HEK293 (cell line): ENCODE measurements at regions not wholly inside any gene's neighbourhood (a gene's known extent, or its start where the extent isn't known, plus 50 kb on each side); places are given as distances from the start of the nearest gene placed in this dataset.

ENCODE experiments used
- CTCF ChIA-PET: fragments of 350-600 bp; formaldehyde crosslinking; extraction: SDS; loops from one replicate; lab custom pipeline; 2021; ENCODE audit warnings: antibody characterized with exemption; lab: Yijun Ruan, JAX
- POLR2A ChIA-PET: fragments of 300-600 bp; formaldehyde crosslinking; extraction: SDS; loops from one replicate; lab custom pipeline; 2020; ENCODE audit warnings: antibody characterized with exemption, inconsistent platforms; lab: Yijun Ruan, JAX
- H3K27ac ChIP-seq: fragments of 200-500 bp; sonication (Bioruptor generic); 2 replicates; pipeline ENCODE4 v1.5.1; 2014; ENCODE audit warnings: low read depth, low read length, control low read depth, inconsistent platforms; ENCODE audit errors: extremely low read depth
- H3K36me3 ChIP-seq, 2 experiments: fragments of 200-500 bp in 1 of 2; sonication (Bioruptor generic) in 1 of 2; 1 replicate in 1 of 2; 2 replicates in 1 of 2; pipeline ENCODE4 v1.5.1; 2014 to 2017; ENCODE audit warnings: inconsistent platforms in 2 of 2, low read length in 2 of 2; ENCODE audit not compliant: control insufficient read depth in 2 of 2, insufficient read depth in 1 of 2
- H3K4me1 ChIP-seq: fragments of 200-500 bp; sonication (Bioruptor generic); 2 replicates; pipeline ENCODE4 v1.5.1; 2014; ENCODE audit warnings: mild to moderate bottlenecking, low read length, inconsistent platforms; ENCODE audit not compliant: control insufficient read depth, insufficient read depth
- H3K4me3 ChIP-seq: 2 replicates; pipeline ENCODE4 v1.5.1; 2011; ENCODE audit warnings: low read depth, mild to moderate bottlenecking, control low read depth, low read length, moderate library complexity
- H3K9me3 ChIP-seq: fragments of 200-500 bp; sonication (Bioruptor generic); 2 replicates; pipeline ENCODE4 v1.5.1; 2014; ENCODE audit warnings: low read depth, low read length, inconsistent platforms; ENCODE audit not compliant: control insufficient read depth, insufficient read depth
- CTCF ChIP-seq: fragments of 450-650 bp; formaldehyde crosslinking; IDR thresholded peaks from 2 replicates; pipeline ENCODE4 v1.5.1; 2016; ENCODE audit warnings: missing biosample characterization, missing genetic modification characterization
- GLIS2 ChIP-seq: fragments of 450-650 bp; formaldehyde crosslinking; IDR thresholded peaks from 2 replicates; pipeline ENCODE4 v1.5.1; 2016; ENCODE audit warnings: missing biosample characterization, missing genetic modification characterization
- MEIS1 ChIP-seq: sonication (generic); formaldehyde crosslinking; IDR thresholded peaks from 2 replicates; pipeline ENCODE4 v1.8.1; 2022; ENCODE audit warnings: missing genetic modification reagents, mild to moderate bottlenecking, borderline replicate concordance
- MYNN ChIP-seq: fragments of 450-650 bp; formaldehyde crosslinking; IDR thresholded peaks from 2 replicates; pipeline ENCODE4 v1.5.1; 2016; ENCODE audit warnings: missing biosample characterization, missing genetic modification characterization, borderline replicate concordance
- PRDM4 ChIP-seq: fragments of 450-650 bp; formaldehyde crosslinking; IDR thresholded peaks from 2 replicates; pipeline ENCODE4 v1.5.1; 2017; ENCODE audit warnings: missing biosample characterization, missing genetic modification characterization
- SP3 ChIP-seq: fragments of 450-650 bp; formaldehyde crosslinking; IDR thresholded peaks from 2 replicates; pipeline ENCODE4 v1.5.1; 2016; ENCODE audit warnings: missing biosample characterization, missing genetic modification characterization
- ZBTB21 ChIP-seq: fragments of 450-650 bp; formaldehyde crosslinking; IDR thresholded peaks from 2 replicates; pipeline ENCODE4 v1.5.1; 2017; ENCODE audit warnings: missing biosample characterization, missing genetic modification characterization
- ZFP69B ChIP-seq: fragments of 450-650 bp; formaldehyde crosslinking; IDR thresholded peaks from 2 replicates; pipeline ENCODE4 v1.5.1; 2016; ENCODE audit warnings: missing biosample characterization, missing genetic modification characterization
- ZNF114 ChIP-seq: fragments of 450-650 bp; formaldehyde crosslinking; IDR thresholded peaks from 2 replicates; pipeline ENCODE4 v1.5.0; 2017; ENCODE audit warnings: missing biosample characterization, missing genetic modification characterization
- ZNF274 ChIP-seq, 2 experiments: fragments of 200-500 bp in 1 of 2; fragments of 450-650 bp in 1 of 2; sonication (Bioruptor generic) in 1 of 2; formaldehyde crosslinking in 1 of 2; IDR thresholded peaks; 2 replicates each; pipeline versions ENCODE4 v1.5.1 to v1.6.1; 2014 to 2016; ENCODE audit warnings: borderline replicate concordance in 1 of 2, inconsistent platforms in 1 of 2, low read length in 1 of 2, missing biosample characterization in 1 of 2, missing genetic modification characterization in 1 of 2
- ZNF311 ChIP-seq: fragments of 450-650 bp; formaldehyde crosslinking; IDR thresholded peaks from 2 replicates; pipeline ENCODE4 v1.5.1; 2017; ENCODE audit warnings: missing biosample characterization, missing genetic modification characterization, borderline replicate concordance
- ZNF362 ChIP-seq: fragments of 450-650 bp; formaldehyde crosslinking; IDR thresholded peaks from 2 replicates; pipeline ENCODE4 v1.5.1; 2016; ENCODE audit warnings: missing biosample characterization, missing genetic modification characterization
- ZNF426 ChIP-seq: fragments of 450-650 bp; formaldehyde crosslinking; IDR thresholded peaks from 2 replicates; pipeline ENCODE4 v1.5.1; 2017; ENCODE audit warnings: missing biosample characterization, missing genetic modification characterization, mild to moderate bottlenecking, inconsistent platforms, moderate library complexity
- ZNF510 ChIP-seq: fragments of 450-650 bp; formaldehyde crosslinking; IDR thresholded peaks from 2 replicates; pipeline ENCODE4 v1.5.1; 2018; ENCODE audit warnings: mild to moderate bottlenecking, missing genetic modification characterization, missing biosample characterization; ENCODE audit not compliant: insufficient replicate concordance
- ZNF513 ChIP-seq: fragments of 450-650 bp; IDR thresholded peaks from 2 replicates; pipeline ENCODE4 v1.5.1; 2018; ENCODE audit warnings: missing biosample characterization, missing genetic modification characterization
- ZNF704 ChIP-seq: fragments of 450-650 bp; formaldehyde crosslinking; IDR thresholded peaks from 2 replicates; pipeline ENCODE4 v1.5.1; 2016; ENCODE audit warnings: missing biosample characterization, missing genetic modification characterization
- ZNF76 ChIP-seq: fragments of 450-650 bp; formaldehyde crosslinking; IDR thresholded peaks from 2 replicates; pipeline ENCODE4; 2016; ENCODE audit warnings: low read depth, missing biosample characterization, missing genetic modification characterization, borderline replicate concordance
- ZNF837 ChIP-seq: fragments of 450-650 bp; formaldehyde crosslinking; IDR thresholded peaks from 2 replicates; pipeline ENCODE4 v1.5.1; 2016; ENCODE audit warnings: missing biosample characterization, missing genetic modification characterization

- no peaks in the 10 kb centered on the region for H3K4me1 ChIP-seq
- POLR2A ChIA-PET: no interaction called here
- no peak for TF ChIP-seq ZNF114
- no peak for TF ChIP-seq ZNF704 (tag by site-specific recombination)
- no peak for TF ChIP-seq ZNF513 (tag by site-specific recombination)
- TF ChIP-seq SP3: no peak
- no peak for TF ChIP-seq MYNN (tag by site-specific recombination)
- TF ChIP-seq ZNF76 (tag by site-specific recombination): no peak
- no peak for TF ChIP-seq MEIS1 (CRISPR knock-in tag)
- no peak for TF ChIP-seq ZNF510 (tag by site-specific recombination)
- TF ChIP-seq ZNF362 (tag by site-specific recombination): no peak
- no peak for TF ChIP-seq GLIS2
- TF ChIP-seq CTCF (tag by site-specific recombination): no peak
- TF ChIP-seq ZBTB21: no peak
- CTCF ChIA-PET: interaction anchor here (0.5 to 2.8 kb wide), 2 partner anchors 9 to 170 kb away, joined by 3 to 7 read pairs; no protein-coding TSS in a partner anchor
- H3K4me3 ChIP-seq: no peak overlapping the region
- no peaks in the 10 kb centered on the region for H3K9me3 ChIP-seq
- no peak overlapping the region for H3K27ac ChIP-seq
- no peaks in the 10 kb centered on the region for H3K36me3 ChIP-seq
These were observed 111.6 kb upstream of the ACP3 start for GRCh38 chr3:132205609-132206008.

GRCh38 chr3:132209855-132210254, 107.4 kb upstream of the ACP3 start:
- no peak for TF ChIP-seq ZNF837 (tag by site-specific recombination)
- TF ChIP-seq ZNF274 (IDR thresholded peaks at IDR 0.05; ENCODE audit: low read length): no peak
- no peak for TF ChIP-seq ZNF274 (tag by site-specific recombination; IDR thresholded peaks at IDR 0.05; ENCODE audit: borderline replicate concordance)
- no peak for TF ChIP-seq ZFP69B (tag by site-specific recombination)
- no peak for TF ChIP-seq PRDM4 (tag by site-specific recombination)
- TF ChIP-seq ZNF426 (tag by site-specific recombination): no peak
- no peak for TF ChIP-seq ZNF311
- no peaks in the 10 kb centered on the region for H3K36me3 ChIP-seq
- H3K9me3 ChIP-seq: no peaks in the 10 kb centered on the region
- H3K27ac ChIP-seq: no peak overlapping the region
- POLR2A ChIA-PET: interaction anchor here (0.5 kb wide), 1 partner anchor 403 kb away, joined by 4 read pairs; no protein-coding TSS in a partner anchor
- H3K4me3 ChIP-seq: no peak overlapping the region
- CTCF ChIA-PET: interaction anchor here (0.6 to 2.5 kb wide), 15 partner anchors 8 to 414 kb away, joined by 3 to 16 read pairs (median 4); partner anchors contain the start of gene CPNE4
- H3K4me1 ChIP-seq: no peaks in the 10 kb centered on the region
